Endothelial cell of umbilical vein (primary cell): ENCODE measurements at regions not wholly inside any gene's neighbourhood (a gene's known extent, or its start where the extent isn't known, plus 50 kb on each side); places are given as distances from the start of the nearest gene placed in this dataset.

Experiments used
- BruUV-seq: library from RNA; stranded (reverse); fragments of 400-500 nt; replicated peaks from 2 replicates; lab custom pipeline; 2021; lab: Mats Ljungman, UMichigan
- CTCF ChIA-PET: fragments of 300-600, 350-600 bp; sonication (Branson Sonifier 250); formaldehyde crosslinking; loops from one replicate; lab custom pipeline; 2021; ENCODE audit warnings: antibody characterized with exemption, inconsistent platforms; lab: Charles Lee
- POLR2A ChIA-PET: fragments of 300-600, 350-600 bp; sonication (Branson Sonifier 250); formaldehyde crosslinking; loops from one replicate; lab custom pipeline; 2021; ENCODE audit warnings: antibody characterized with exemption, inconsistent platforms; lab: Charles Lee
- DNase-seq: peaks from one replicate; pipeline ENCODE4 v3.0.0-alpha.2; 2011; ENCODE audit warnings: low read depth, low spot score
- FAIRE-seq: peaks from 2 replicates; lab custom pipeline; 2011; peaks lifted over from hg19 to GRCh38; lab: Jason Lieb, UNC
- H2AFZ ChIP-seq: 2 replicates; pipeline ENCODE4 v1.6.0; 2012; ENCODE audit warnings: low read depth, low read length, control low read depth, inconsistent platforms
- H3K27ac ChIP-seq: 2 replicates; pipeline ENCODE4 v1.5.1; 2011; ENCODE audit warnings: low read depth, mild to moderate bottlenecking, control low read depth, low read length, moderate library complexity; ENCODE audit not compliant: insufficient read depth
- H3K27me3 ChIP-seq, 2 experiments: 2 replicates each; pipeline versions ENCODE4 v1.6.0 to v1.6.1; 2011; ENCODE audit warnings: low read length in 2 of 2, mixed read lengths in 1 of 2; ENCODE audit not compliant: control insufficient read depth in 2 of 2, insufficient read depth in 2 of 2
- H3K36me3 ChIP-seq, 2 experiments: 2 replicates in 1 of 2; 3 replicates in 1 of 2; pipeline ENCODE4 v1.5.1; 2011; ENCODE audit warnings: low read length in 2 of 2, mild to moderate bottlenecking in 1 of 2, moderate library complexity in 1 of 2; ENCODE audit not compliant: control insufficient read depth in 2 of 2, insufficient read depth in 2 of 2; ENCODE audit errors: extremely low read depth in 1 of 2
- H3K4me1 ChIP-seq: 3 replicates; pipeline ENCODE4 v1.5.1; 2011; ENCODE audit warnings: mild to moderate bottlenecking, low read length; ENCODE audit not compliant: control insufficient read depth, insufficient read depth; ENCODE audit errors: extremely low read depth
- H3K4me2 ChIP-seq: 2 replicates; pipeline ENCODE4 v1.6.1; 2011; ENCODE audit warnings: low read length, control low read depth, mixed read lengths; ENCODE audit not compliant: insufficient read depth
- H3K4me3 ChIP-seq, 3 experiments: fragments of 200-600 bp in 1 of 3; sonication (generic), shearing (Covaris generic) in 1 of 3; replicated peaks in 1 of 3; 2 replicates each; pipeline ENCODE4 v1.5.1; 2011 to 2016; ENCODE audit warnings: control low read depth in 3 of 3, low read length in 3 of 3, mild to moderate bottlenecking in 2 of 3, inconsistent platforms in 1 of 3, low read depth in 1 of 3, moderate library complexity in 1 of 3; ENCODE audit not compliant: insufficient read depth in 1 of 3
- H3K79me2 ChIP-seq: 2 replicates; pipeline ENCODE4 v1.6.0; 2012; ENCODE audit warnings: low read length, inconsistent platforms; ENCODE audit not compliant: control insufficient read depth, insufficient read depth
- H3K9ac ChIP-seq: replicated peaks from 2 replicates; pipeline ENCODE3; 2011; ENCODE audit warnings: low read length, control low read depth; ENCODE audit not compliant: insufficient read depth; ENCODE audit errors: extremely low read depth
- H3K9me1 ChIP-seq: replicated peaks from 3 replicates; pipeline ENCODE4 v1.6.0; 2011; ENCODE audit warnings: mild to moderate bottlenecking, low read length; ENCODE audit not compliant: control insufficient read depth, insufficient read depth; ENCODE audit errors: extremely low read depth
- H3K9me3 ChIP-seq: replicated peaks from 2 replicates; pipeline ENCODE4 v1.5.1; 2012; ENCODE audit warnings: low read length, inconsistent platforms; ENCODE audit not compliant: control insufficient read depth, insufficient read depth
- H4K20me1 ChIP-seq: replicated peaks from 2 replicates; pipeline ENCODE3; 2011; ENCODE audit warnings: mild to moderate bottlenecking, low read length; ENCODE audit not compliant: control insufficient read depth, insufficient read depth; ENCODE audit errors: extremely low read depth
- EZH2 ChIP-seq: IDR thresholded peaks from 2 replicates; pipeline ENCODE4 v1.6.1; 2012; ENCODE audit warnings: borderline replicate concordance, low read depth, mild to moderate bottlenecking, moderate library complexity, low read length, inconsistent platforms; ENCODE audit not compliant: severe bottlenecking
- FOS ChIP-seq: IDR thresholded peaks from 2 replicates; pipeline ENCODE4 v1.6.1; 2011; ENCODE audit warnings: mild to moderate bottlenecking, low read length, moderate library complexity, borderline replicate concordance; ENCODE audit not compliant: insufficient read depth
- GATA2 ChIP-seq: IDR thresholded peaks from 2 replicates; pipeline ENCODE4 v1.7.0; 2011; ENCODE audit warnings: low read depth, mild to moderate bottlenecking, moderate library complexity, mixed read lengths, low read length; ENCODE audit not compliant: insufficient read length, insufficient read depth
- JUN ChIP-seq: IDR thresholded peaks from 2 replicates; pipeline ENCODE4 v1.6.1; 2011; ENCODE audit warnings: borderline replicate concordance, low read depth; ENCODE audit not compliant: insufficient read length, insufficient read depth
- MYC ChIP-seq: IDR thresholded peaks from one replicate; pipeline ENCODE4 v1.6.1; 2011; ENCODE audit warnings: mild to moderate bottlenecking, low read depth, low read length
- POLR2A ChIP-seq: IDR thresholded peaks from 2 replicates; pipeline ENCODE4 v1.6.1; 2012; ENCODE audit warnings: low read depth, mild to moderate bottlenecking, control low read depth, low read length
- POLR2AphosphoS5 ChIP-seq: IDR thresholded peaks from 2 replicates; pipeline ENCODE4 v1.6.1; 2012; ENCODE audit warnings: low read depth, mild to moderate bottlenecking, control low read depth, low read length, moderate library complexity; ENCODE audit not compliant: insufficient read depth
- dilution Hi-C: fragments of 300-500 bp; cut with MboI; formaldehyde crosslinking; loops from one replicate; pipeline ENCODE4 v1.15.0; 2019; ENCODE audit warnings: low sequenced_read_pairs; ENCODE audit not compliant: extremely low pct_ligation_motif_present
- intact Hi-C: fragments of 100-400 bp; cut with micrococcal nuclease; formaldehyde crosslinking; loops from one replicate; pipeline ENCODE4 v1.10.0; 2022
- TF ChIP-seq, protein P1 (sequence below): IDR thresholded peaks from 2 replicates; pipeline ENCODE4 v1.6.1; 2011; ENCODE audit not compliant: insufficient read depth, insufficient read length
- TF ChIP-seq, protein P2 (sequence below), 2 donors: IDR thresholded peaks; 1 replicate in 1 of 2; 2 replicates in 1 of 2; pipeline ENCODE4 v1.5.1; 2011; ENCODE audit warnings: low read length in 2 of 2, mild to moderate bottlenecking in 2 of 2, moderate library complexity in 2 of 2, control low read depth in 1 of 2, inconsistent platforms in 1 of 2, low read depth in 1 of 2; ENCODE audit not compliant: insufficient read depth in 1 of 2; ENCODE audit errors: extremely low read depth in 1 of 2

DNA sequence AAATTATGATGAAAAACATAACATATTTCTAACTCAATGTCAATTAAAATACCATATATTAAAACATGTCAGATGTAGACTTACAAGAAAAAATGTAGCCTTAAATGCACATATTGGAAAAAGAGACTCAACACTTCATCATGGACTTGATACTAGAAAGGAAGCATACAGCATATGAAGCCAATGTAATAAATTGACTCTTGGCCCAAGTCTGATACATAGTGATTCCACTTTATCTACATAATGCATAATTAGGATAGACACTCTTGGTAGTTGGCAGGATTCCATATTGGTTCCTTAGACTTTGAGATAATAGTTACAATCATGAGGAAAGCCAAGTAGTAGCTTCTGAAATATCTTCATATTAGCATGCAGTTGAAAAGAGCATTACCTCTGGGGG, 1067.0 kb downstream of the PCDH17 start:
- no peaks in the 10 kb centered on the region for H3K36me3 ChIP-seq
- DNase-seq = no peak
- no peak overlapping the region for H2AFZ ChIP-seq
- TF ChIP-seq EZH2 (no peak), MYC (no peak), POLR2A (no peak), POLR2AphosphoS5 (no peak), GATA2 (no peak), JUN (no peak), FOS (no peak)
- TF ChIP-seq, protein P1, sequence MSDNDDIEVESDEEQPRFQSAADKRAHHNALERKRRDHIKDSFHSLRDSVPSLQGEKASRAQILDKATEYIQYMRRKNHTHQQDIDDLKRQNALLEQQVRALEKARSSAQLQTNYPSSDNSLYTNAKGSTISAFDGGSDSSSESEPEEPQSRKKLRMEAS = no peak
- TF ChIP-seq, protein P2, sequence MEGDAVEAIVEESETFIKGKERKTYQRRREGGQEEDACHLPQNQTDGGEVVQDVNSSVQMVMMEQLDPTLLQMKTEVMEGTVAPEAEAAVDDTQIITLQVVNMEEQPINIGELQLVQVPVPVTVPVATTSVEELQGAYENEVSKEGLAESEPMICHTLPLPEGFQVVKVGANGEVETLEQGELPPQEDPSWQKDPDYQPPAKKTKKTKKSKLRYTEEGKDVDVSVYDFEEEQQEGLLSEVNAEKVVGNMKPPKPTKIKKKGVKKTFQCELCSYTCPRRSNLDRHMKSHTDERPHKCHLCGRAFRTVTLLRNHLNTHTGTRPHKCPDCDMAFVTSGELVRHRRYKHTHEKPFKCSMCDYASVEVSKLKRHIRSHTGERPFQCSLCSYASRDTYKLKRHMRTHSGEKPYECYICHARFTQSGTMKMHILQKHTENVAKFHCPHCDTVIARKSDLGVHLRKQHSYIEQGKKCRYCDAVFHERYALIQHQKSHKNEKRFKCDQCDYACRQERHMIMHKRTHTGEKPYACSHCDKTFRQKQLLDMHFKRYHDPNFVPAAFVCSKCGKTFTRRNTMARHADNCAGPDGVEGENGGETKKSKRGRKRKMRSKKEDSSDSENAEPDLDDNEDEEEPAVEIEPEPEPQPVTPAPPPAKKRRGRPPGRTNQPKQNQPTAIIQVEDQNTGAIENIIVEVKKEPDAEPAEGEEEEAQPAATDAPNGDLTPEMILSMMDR (IDR thresholded peaks at IDR 0.05; ENCODE audit: extremely low read depth in 1 of 2, insufficient read depth in 1 of 2, low read depth in 1 of 2, low read length in 2 of 2) = no peak
- H3K27me3 ChIP-seq = no peaks in the 10 kb centered on the region
- no TSS peak for BruUV-seq
- intact Hi-C loops = no loop called here
- no peak overlapping the region for H3K27ac ChIP-seq
- no peaks in the 10 kb centered on the region for H3K79me2 ChIP-seq
- no peaks in the 10 kb centered on the region for H3K4me1 ChIP-seq
- no peak for FAIRE-seq
- no peaks in the 10 kb centered on the region for H3K9me1 ChIP-seq
- dilution Hi-C loops = no loop called here
- CTCF ChIA-PET = no interaction called here
- H4K20me1 ChIP-seq = no peaks in the 10 kb centered on the region
- POLR2A ChIA-PET = no interaction called here
- H3K4me3 ChIP-seq = no peak overlapping the region
- no peak overlapping the region for H3K9ac ChIP-seq
- H3K9me3 ChIP-seq = no peaks in the 10 kb centered on the region
- no peak overlapping the region for H3K4me2 ChIP-seq
